UCSD-AML1 (cell line): ENCODE measurements at regions not wholly inside any gene's neighbourhood (a gene's known extent, or its start where the extent isn't known, plus 50 kb on each side); places are given as distances from the start of the nearest gene placed in this dataset.
"Not testable (repeated sequence)": the region's sequence is repeated elsewhere in the genome, so short reads cannot be mapped to it uniquely, and the experiment has no call there.

Experiments
- DNase-seq: peaks from one replicate; lab custom pipeline; 2025; ENCODE audit not compliant: unreplicated experiment; lab: John Stamatoyannopoulos, UW

GRCh38 chr5:57398413-57399093 is 84.1 kb downstream of the ACTBL2 start:
- DNase-seq: no peak

DNA sequence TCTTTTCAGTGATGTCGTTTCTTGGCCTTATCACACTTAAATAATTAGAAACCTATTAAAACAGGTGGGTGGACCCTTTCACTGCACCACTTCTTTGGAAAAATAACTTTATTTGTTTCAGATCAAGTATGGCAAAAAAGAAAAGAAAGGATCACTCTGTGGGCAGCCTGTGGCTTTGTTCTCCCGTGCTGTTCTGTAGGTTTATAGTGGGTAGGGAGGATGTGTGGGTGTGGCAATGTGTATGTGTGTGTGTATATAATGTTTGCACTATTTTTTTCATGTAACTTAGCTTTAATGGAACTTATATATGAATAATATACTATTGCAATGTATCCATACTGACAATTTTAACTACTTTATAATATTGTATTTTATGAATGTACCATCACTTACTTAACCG is 85.9 kb downstream of the ACTBL2 start:
- no peak for DNase-seq

GRCh38 chr5:57394421-57395210 is 88.0 kb downstream of the ACTBL2 start:
- no peak for DNase-seq

- DNase-seq: no peak
Observed at GRCh38 chr5:57386958-57387357, 95.7 kb downstream of the ACTBL2 start.

DNA sequence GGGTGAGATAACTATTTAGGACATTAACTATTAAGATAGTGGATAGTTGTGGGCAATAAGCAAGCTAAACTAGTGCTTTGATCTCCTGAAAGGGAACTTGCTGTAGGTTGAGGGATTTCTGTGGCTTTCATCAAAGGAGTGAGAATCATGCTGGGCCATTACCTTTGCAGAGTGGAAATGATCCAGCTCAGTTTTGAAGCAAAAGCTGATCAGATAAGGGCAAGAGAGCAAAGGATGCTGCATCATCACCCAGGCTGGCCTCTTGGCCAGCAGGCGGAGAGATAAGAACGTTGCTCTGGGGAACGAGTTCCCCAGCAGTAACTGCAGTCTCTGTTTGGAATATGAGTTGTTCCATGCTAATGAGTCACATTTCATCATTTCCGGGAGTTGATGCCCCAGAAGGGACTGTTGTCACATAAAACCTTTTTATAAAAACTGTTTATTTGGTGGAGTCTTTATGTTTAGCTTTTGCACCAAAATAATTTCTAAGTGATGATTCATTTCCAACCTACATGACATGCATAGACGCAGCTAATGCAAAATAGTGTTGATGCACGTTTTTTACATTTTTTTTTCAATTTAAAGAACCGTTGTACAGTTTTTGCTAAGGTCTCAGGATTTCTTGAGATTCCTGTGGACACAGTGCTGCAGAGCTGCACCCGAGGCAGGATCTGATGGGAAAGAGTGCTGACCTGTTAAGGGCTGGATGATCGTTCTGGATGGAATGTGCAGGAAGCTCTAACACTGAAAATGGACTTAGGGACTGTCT is 99.3 kb downstream of the ACTBL2 start:
- peak; percentile 25 for DNase-seq

GRCh38 chr5:57382655-57383054 is 100.0 kb downstream of the ACTBL2 start:
- no peak for DNase-seq

- no peak for DNase-seq
Observed at GRCh38 chr5:57370376-57370775, 112.2 kb downstream of the ACTBL2 start.

DNA sequence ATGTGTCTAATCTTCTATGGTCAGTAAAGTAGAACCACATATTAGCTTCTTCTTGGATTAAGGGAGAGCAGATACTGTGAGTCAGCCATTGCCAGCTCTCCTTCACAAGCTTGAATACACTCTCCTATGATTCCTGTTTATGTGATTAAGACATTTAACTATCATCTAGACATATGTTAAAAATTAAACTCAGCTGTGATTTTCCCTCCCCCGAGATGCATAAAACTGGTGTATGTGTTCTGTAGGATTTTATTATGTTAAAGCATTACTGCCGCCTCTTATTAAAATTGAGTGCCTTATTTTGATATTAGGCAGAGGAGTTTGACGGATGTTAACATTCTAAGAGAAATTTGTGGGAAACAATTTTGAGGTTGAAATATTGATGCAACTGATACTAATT is 114.6 kb downstream of the ACTBL2 start:
- no peak for DNase-seq

DNA sequence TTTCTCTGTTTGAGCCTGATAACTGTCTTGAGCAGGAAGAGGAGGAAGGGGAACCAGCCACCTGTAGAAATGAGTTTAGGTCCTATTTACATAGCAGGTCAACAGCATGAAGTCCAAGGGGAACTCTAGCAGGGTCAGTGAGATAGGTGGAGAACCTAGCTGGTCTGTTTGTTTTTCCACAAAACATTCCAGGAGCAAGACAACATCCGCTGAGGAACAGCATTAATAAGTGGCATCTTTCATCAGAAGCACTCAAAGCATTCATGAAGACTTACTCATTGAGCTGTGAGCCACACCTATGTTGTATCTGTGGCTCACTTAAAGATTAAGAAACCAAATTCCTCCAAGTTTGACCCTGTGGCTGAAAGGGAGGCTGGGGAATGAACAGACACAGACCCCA is 115.9 kb downstream of the ACTBL2 start:
- DNase-seq: no peak

- DNase-seq: no peak
Observed at GRCh38 chr5:57362951-57363350, 119.7 kb downstream of the ACTBL2 start.

DNA sequence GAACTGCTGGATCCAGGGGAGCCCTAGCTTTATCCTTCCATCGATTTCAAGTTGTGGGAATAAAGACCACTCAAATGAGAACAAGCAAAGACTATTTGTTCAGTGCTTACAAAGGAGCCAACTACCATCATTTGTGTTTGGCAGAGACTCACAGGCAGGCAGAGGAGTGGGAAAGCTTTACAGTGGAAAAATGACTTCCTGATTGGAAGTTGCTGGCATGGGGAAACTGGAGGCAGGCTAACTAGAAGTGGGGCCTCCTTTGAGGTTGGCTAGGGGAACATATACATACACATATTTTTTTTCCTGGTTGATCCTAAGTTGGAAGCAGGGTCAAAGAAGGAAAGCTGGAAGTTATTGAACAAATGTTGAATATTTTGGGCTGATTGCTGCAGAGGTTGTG is 121.7 kb downstream of the ACTBL2 start:
- DNase-seq: no peak

- DNase-seq: no peak
Observed at GRCh38 chr5:57358796-57359592, 123.6 kb downstream of the ACTBL2 start.

DNA sequence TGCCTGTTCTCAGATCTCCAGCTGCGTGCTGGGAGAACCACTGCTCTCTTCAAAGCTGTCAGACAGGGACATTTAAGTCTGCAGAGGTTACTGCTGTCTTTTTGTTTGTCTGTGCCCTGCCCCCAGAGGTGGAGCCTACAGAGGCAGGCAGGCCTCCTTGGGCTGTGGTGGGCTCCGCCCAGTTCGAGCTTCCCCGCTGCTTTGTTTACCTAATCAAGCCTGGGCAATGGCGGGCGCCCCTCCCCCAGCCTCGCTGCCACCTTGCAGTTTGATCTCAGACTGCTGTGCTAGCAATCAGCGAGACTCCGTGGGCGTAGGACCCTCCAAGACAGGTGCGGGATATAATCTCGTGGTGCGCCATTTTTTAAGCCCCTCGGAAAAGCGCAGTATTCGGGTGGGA is 125.8 kb downstream of the ACTBL2 start:
- not testable (repeated sequence) for DNase-seq

DNA sequence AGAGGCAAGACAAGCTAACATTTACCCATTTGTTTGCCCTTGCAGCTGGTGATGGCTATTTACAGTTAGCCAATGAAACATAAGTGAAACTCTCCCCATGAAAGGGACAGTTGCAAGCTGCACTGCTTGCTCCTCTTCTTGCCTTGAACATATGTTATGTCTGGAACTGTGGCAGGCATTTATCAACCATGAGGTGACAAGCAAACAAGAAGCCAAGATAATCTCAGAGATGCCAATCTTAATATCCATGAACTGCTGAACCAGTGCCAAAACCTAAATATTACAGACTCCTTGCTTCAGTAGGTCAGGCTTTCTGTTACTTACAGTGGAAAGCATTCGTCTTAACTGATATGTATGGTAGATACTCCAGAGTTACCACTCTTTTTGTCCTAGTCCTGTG is 133.4 kb downstream of the ACTBL2 start:
- DNase-seq: no peak

GRCh38 chr5:57348376-57349140 is 134.1 kb downstream of the ACTBL2 start:
- no peak for DNase-seq

- no peak for DNase-seq
Observed at GRCh38 chr5:57346328-57346727, 136.3 kb downstream of the ACTBL2 start.

GRCh38 chr5:57341380-57341979 is 141.1 kb downstream of the ACTBL2 start:
- DNase-seq: no peak

DNA sequence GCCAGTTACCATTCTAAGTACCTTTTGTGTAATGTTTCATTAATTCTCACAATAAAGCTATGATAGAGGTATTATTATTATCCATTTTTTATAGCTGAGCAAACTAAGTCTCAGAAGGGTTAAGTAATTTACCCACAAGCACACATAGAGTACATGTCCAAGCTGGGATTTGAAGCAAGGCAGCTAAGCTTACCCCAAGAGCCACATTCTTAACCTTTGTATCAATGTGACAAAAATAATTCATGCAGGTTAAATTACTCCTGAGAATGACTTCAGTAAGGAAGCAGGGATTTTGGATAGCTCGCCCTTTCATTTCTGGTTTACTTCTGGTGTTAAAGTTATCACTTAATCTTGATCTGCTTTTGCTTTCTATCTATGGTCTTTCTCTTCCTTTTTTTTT is 141.9 kb downstream of the ACTBL2 start:
- DNase-seq: no peak

DNA sequence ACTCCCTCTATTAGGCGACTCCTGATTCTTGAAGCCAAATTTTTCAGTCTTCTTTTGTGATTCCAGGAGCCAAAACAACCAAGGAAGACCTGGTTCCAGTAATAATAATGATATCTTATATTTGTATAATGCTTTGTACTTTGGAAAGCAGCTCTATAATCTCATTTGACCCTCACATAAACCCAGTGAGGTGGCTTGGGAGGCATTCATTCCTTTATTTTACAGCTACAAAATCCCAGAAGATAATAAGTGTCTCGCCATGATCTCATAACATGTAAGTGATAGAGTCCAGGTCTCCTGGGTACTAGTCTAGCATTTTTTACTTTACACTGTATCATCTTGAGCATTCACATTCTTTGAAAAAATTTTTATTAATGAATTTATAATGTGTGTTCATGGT is 143.1 kb downstream of the ACTBL2 start:
- DNase-seq: no peak

GRCh38 chr5:57338868-57339340 is 143.7 kb downstream of the ACTBL2 start:
- DNase-seq: no peak
